Panc1 (cell line): ENCODE measurements at regions not wholly inside any gene's neighbourhood (a gene's known extent, or its start where the extent isn't known, plus 50 kb on each side); places are given as distances from the start of the nearest gene placed in this dataset.

Experiments
- ATAC-seq: fragments of 200-7000 bp; cut with Tn5 transposase; 2 replicates; pipeline ENCODE4 v1.9.1; 2020; ENCODE audit warnings: mild to moderate bottlenecking, moderate library complexity
- BruUV-seq: library from RNA; stranded (reverse); fragments of 400-500 nt; replicated peaks from 2 replicates; lab custom pipeline; 2021; lab: Mats Ljungman, UMichigan
- CTCF ChIA-PET: fragments of 300-600 bp; sonication (Branson Sonifier 250); formaldehyde crosslinking; loops from one replicate; lab custom pipeline; 2022; ENCODE audit warnings: antibody characterized with exemption; lab: Charles Lee
- POLR2A ChIA-PET: fragments of 300-600 bp; sonication (Branson Sonifier 250); formaldehyde crosslinking; loops from one replicate; lab custom pipeline; 2022; ENCODE audit warnings: antibody characterized with exemption; lab: Charles Lee
- DNase-seq: peaks from one replicate; pipeline ENCODE4 v3.0.0-alpha.2; 2010; ENCODE audit warnings: low read depth, low spot score
- H3K27ac ChIP-seq: 2 replicates; pipeline ENCODE4 v1.5.1; 2011; ENCODE audit warnings: mild to moderate bottlenecking, low read length, inconsistent platforms
- H3K27me3 ChIP-seq: fragments of 200-500 bp; sonication (Bioruptor generic); 2 replicates; pipeline ENCODE4 v1.6.0; 2014; ENCODE audit warnings: low read length, inconsistent platforms; ENCODE audit not compliant: control insufficient read depth, insufficient read depth
- H3K36me3 ChIP-seq: fragments of 200-500 bp; sonication (Bioruptor generic); 2 replicates; pipeline ENCODE4 v1.5.1; 2014; ENCODE audit warnings: inconsistent platforms, mild to moderate bottlenecking, low read length, moderate library complexity; ENCODE audit not compliant: control insufficient read depth, insufficient read depth
- H3K4me1 ChIP-seq: 2 replicates; pipeline ENCODE4 v1.5.1; 2011; ENCODE audit warnings: inconsistent platforms, mild to moderate bottlenecking, low read length, moderate library complexity; ENCODE audit not compliant: control insufficient read depth, insufficient read depth
- H3K4me3 ChIP-seq, 2 experiments: 2 replicates each; pipeline ENCODE4 v1.5.1; 2011 to 2012; ENCODE audit warnings: low read depth in 2 of 2, low read length in 2 of 2, mild to moderate bottlenecking in 2 of 2, inconsistent platforms in 1 of 2, moderate library complexity in 1 of 2
- H3K9me3 ChIP-seq: fragments of 200-500 bp; sonication (Bioruptor generic); 2 replicates; pipeline ENCODE4 v1.5.1; 2014; ENCODE audit warnings: low read depth, mild to moderate bottlenecking, inconsistent platforms, low read length, moderate library complexity; ENCODE audit not compliant: control insufficient read depth, insufficient read depth
- CTCF ChIP-seq: fragments of 450-650 bp; IDR thresholded peaks from 2 replicates; pipeline ENCODE4 v1.5.1; 2017; ENCODE audit warnings: mild to moderate bottlenecking
- POLR2AphosphoS5 ChIP-seq: IDR thresholded peaks from 2 replicates; pipeline ENCODE4 v1.6.1; 2012; ENCODE audit warnings: mild to moderate bottlenecking, low read depth, low read length, moderate library complexity
- REST ChIP-seq, 2 experiments: IDR thresholded peaks; 2 replicates each; pipeline ENCODE4 v1.6.1; 2011 to 2012; ENCODE audit warnings: low read depth in 2 of 2, control low read depth in 1 of 2, low read length in 1 of 2, mild to moderate bottlenecking in 1 of 2, moderate library complexity in 1 of 2; ENCODE audit not compliant: insufficient read depth in 1 of 2
- SIN3A ChIP-seq: IDR thresholded peaks from 2 replicates; pipeline ENCODE4 v1.6.1; 2012; ENCODE audit warnings: low read depth, mild to moderate bottlenecking, low read length, moderate library complexity, borderline replicate concordance; ENCODE audit not compliant: insufficient read depth
- TCF7L2 ChIP-seq: IDR thresholded peaks from 2 replicates; pipeline ENCODE4 v1.6.1; 2011; ENCODE audit warnings: mild to moderate bottlenecking, low read depth, low read length, inconsistent platforms
- in situ Hi-C: cut with HindIII; loops from 2 replicates; pipeline ENCODE4 v1.10.0; 2016; ENCODE audit warnings: low sequenced_read_pairs, low pct_unique_long_range_greater_than_20kb
- intact Hi-C: fragments of 100-400 bp; cut with micrococcal nuclease; formaldehyde crosslinking; loops from one replicate; pipeline ENCODE4 v1.10.0; 2022; ENCODE audit not compliant: unreplicated experiment

- CTCF ChIA-PET, result no interaction called here
- H3K36me3 ChIP-seq, result no peaks in the 10 kb centered on the region
- H3K9me3 ChIP-seq, result no peaks in the 10 kb centered on the region
- no peak for DNase-seq
- H3K4me1 ChIP-seq, result no peaks in the 10 kb centered on the region
- H3K27ac ChIP-seq, result no peak overlapping the region
- H3K27me3 ChIP-seq, result no peaks in the 10 kb centered on the region
- in situ Hi-C loops (no loop called here), intact Hi-C loops (no loop called here)
- POLR2A ChIA-PET, result no interaction called here
- no peak for ATAC-seq
- H3K4me3 ChIP-seq, result no peak overlapping the region
- TF ChIP-seq CTCF (no peak), REST (IDR thresholded peaks at IDR 0.05; ENCODE audit: insufficient read depth in 1 of 2, low read depth in 2 of 2, low read length in 1 of 2) (no peak), TCF7L2 (no peak), POLR2AphosphoS5 (no peak), SIN3A (no peak)
- no TSS peak for BruUV-seq
Measured at GRCh38 chr6:170028629-170029345, 262.1 kb downstream of the DLL1 start.

- no peak overlapping the region for H3K4me3 ChIP-seq
- H3K27ac ChIP-seq, result no peak overlapping the region
- H3K4me1 ChIP-seq, result no peaks in the 10 kb centered on the region
- in situ Hi-C loops (no loop called here), intact Hi-C loops (no loop called here)
- no peaks in the 10 kb centered on the region for H3K9me3 ChIP-seq
- no peak for TF ChIP-seq POLR2AphosphoS5
- no peak for TF ChIP-seq TCF7L2
- TF ChIP-seq SIN3A, result no peak
- no peak for TF ChIP-seq REST (IDR thresholded peaks at IDR 0.05; ENCODE audit: insufficient read depth in 1 of 2, low read depth in 2 of 2, low read length in 1 of 2)
- no peak for TF ChIP-seq CTCF
- ChIA-PET CTCF (no interaction called here), POLR2A (no interaction called here)
- no peaks in the 10 kb centered on the region for H3K27me3 ChIP-seq
- DNase-seq, result no peak
- ATAC-seq, result no peak; the same call in 1 of the 2 replicates
- BruUV-seq, result no TSS peak
- H3K36me3 ChIP-seq, result no peaks in the 10 kb centered on the region
Measured at GRCh38 chr6:170027647-170028043, 263.2 kb downstream of the DLL1 start.
